OCI-LY1 (cell line): ENCODE measurements at regions not wholly inside any gene's neighbourhood (a gene's known extent, or its start where the extent isn't known, plus 50 kb on each side); places are given as distances from the start of the nearest gene placed in this dataset.
"Not testable (repeated sequence)": the region's sequence is repeated elsewhere in the genome, so short reads cannot be mapped to it uniquely, and the experiment has no call there.

Source experiments
- EZH2 ChIP-seq: fragments of 200-600 bp; sonication (generic), shearing (Covaris generic); IDR thresholded peaks from 2 replicates; pipeline ENCODE4 v1.8.0; 2017; ENCODE audit warnings: borderline replicate concordance, mixed run types, mild to moderate bottlenecking, antibody characterized with exemption, low read length, moderate library complexity, mixed read lengths
- TF ChIP-seq, protein P1 (sequence below): fragments of 200-600 bp; sonication (generic), shearing (Covaris generic); IDR thresholded peaks from 2 replicates; pipeline ENCODE4 v1.5.1; 2017; ENCODE audit warnings: mild to moderate bottlenecking, antibody characterized with exemption, low read length, moderate library complexity, mixed read lengths

DNA sequence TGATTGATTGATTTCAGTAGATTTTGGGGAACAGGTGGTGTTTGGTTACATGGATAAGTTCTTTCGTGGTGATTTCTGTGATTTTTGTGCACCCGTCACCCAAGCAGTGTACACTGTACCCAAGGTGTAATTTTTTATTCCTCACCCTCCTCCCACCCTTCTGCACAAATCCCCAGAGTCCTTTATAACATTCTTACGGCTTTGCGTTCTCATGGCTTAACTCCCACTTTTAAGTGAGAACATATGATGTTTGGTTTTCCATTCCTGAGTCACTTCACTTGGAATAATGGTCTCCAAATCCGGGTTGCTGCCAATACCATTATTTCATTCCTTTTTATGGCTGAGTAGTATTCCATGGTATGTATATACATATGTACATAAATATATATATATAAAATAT, 68.6 kb upstream of the SLIT2 start:
- TF ChIP-seq, protein P1, sequence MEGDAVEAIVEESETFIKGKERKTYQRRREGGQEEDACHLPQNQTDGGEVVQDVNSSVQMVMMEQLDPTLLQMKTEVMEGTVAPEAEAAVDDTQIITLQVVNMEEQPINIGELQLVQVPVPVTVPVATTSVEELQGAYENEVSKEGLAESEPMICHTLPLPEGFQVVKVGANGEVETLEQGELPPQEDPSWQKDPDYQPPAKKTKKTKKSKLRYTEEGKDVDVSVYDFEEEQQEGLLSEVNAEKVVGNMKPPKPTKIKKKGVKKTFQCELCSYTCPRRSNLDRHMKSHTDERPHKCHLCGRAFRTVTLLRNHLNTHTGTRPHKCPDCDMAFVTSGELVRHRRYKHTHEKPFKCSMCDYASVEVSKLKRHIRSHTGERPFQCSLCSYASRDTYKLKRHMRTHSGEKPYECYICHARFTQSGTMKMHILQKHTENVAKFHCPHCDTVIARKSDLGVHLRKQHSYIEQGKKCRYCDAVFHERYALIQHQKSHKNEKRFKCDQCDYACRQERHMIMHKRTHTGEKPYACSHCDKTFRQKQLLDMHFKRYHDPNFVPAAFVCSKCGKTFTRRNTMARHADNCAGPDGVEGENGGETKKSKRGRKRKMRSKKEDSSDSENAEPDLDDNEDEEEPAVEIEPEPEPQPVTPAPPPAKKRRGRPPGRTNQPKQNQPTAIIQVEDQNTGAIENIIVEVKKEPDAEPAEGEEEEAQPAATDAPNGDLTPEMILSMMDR, result not testable (repeated sequence)
- not testable (repeated sequence) for TF ChIP-seq EZH2
